Mucosa of gallbladder (tissue), 1 donor: ENCODE measurements at regions not wholly inside any gene's neighbourhood (a gene's known extent, or its start where the extent isn't known, plus 50 kb on each side); places are given as distances from the start of the nearest gene placed in this dataset.
"Not testable (repeated sequence)": the region's sequence is repeated elsewhere in the genome, so short reads cannot be mapped to it uniquely, and the experiment has no call there.

Experiments used
- DNase-seq: peaks from one replicate; pipeline ENCODE4 v3.0.0-alpha.2; 2020; ENCODE audit warnings: low spot score
- donor health status: DM: no; HTN: no; CAD: no.

- no peak for DNase-seq
Observed at GRCh38 chr12:114123108-114123507, 157.0 kb upstream of the RBM19 start.

GRCh38 chr12:114122016-114122415, 155.9 kb upstream of the RBM19 start:
- DNase-seq = no peak

- DNase-seq = no peak
Observed at GRCh38 chr12:114119316-114119715, 153.2 kb upstream of the RBM19 start.

- no peak for DNase-seq
Observed at GRCh38 chr12:114096461-114096860, 130.3 kb upstream of the RBM19 start.

- DNase-seq = no peak
Observed at GRCh38 chr12:114093520-114093919, 127.4 kb upstream of the RBM19 start.

- DNase-seq = no peak
Observed at GRCh38 chr12:114092981-114093380, 126.9 kb upstream of the RBM19 start.

GRCh38 chr12:114090211-114090610, 124.1 kb upstream of the RBM19 start:
- DNase-seq = no peak

- no peak for DNase-seq
Observed at GRCh38 chr12:114073076-114073475, 107.0 kb upstream of the RBM19 start.

GRCh38 chr12:114069507-114069906, 103.4 kb upstream of the RBM19 start:
- no peak for DNase-seq

GRCh38 chr12:114064497-114064896, 98.4 kb upstream of the RBM19 start:
- no peak for DNase-seq

GRCh38 chr12:114064034-114064433, 97.9 kb upstream of the RBM19 start:
- not testable (repeated sequence) for DNase-seq

- no peak for DNase-seq
Observed at GRCh38 chr12:114063435-114063834, 97.3 kb upstream of the RBM19 start.

- DNase-seq = not testable (repeated sequence)
Observed at GRCh38 chr12:114056351-114056750, 90.2 kb upstream of the RBM19 start.

- DNase-seq = no peak
Observed at GRCh38 chr12:114054982-114055381, 88.9 kb upstream of the RBM19 start.

- no peak for DNase-seq
Observed at GRCh38 chr12:114046236-114046998, 80.3 kb upstream of the RBM19 start.

GRCh38 chr12:114045349-114045748, 79.2 kb upstream of the RBM19 start:
- no peak for DNase-seq

GRCh38 chr12:114041590-114041989, 75.5 kb upstream of the RBM19 start:
- DNase-seq = no peak

GRCh38 chr12:114041136-114041535, 75.0 kb upstream of the RBM19 start:
- no peak for DNase-seq

GRCh38 chr12:114038962-114039361, 72.8 kb upstream of the RBM19 start:
- DNase-seq = no peak

GRCh38 chr12:114032801-114033200, 66.7 kb upstream of the RBM19 start:
- no peak for DNase-seq

GRCh38 chr12:114030451-114030850, 64.3 kb upstream of the RBM19 start:
- no peak for DNase-seq

- DNase-seq = no peak
Observed at GRCh38 chr12:114026805-114027204, 60.7 kb upstream of the RBM19 start.

- DNase-seq = no peak
Observed at GRCh38 chr12:114025935-114026334, 59.8 kb upstream of the RBM19 start.

- DNase-seq = not testable (repeated sequence)
Observed at GRCh38 chr12:114022081-114022480, 56.0 kb upstream of the RBM19 start.
